Right cardiac atrium (tissue), 5 donors: ENCODE measurements at regions not wholly inside any gene's neighbourhood (a gene's known extent, or its start where the extent isn't known, plus 50 kb on each side); places are given as distances from the start of the nearest gene placed in this dataset.
"Not testable (repeated sequence)": the region's sequence is repeated elsewhere in the genome, so short reads cannot be mapped to it uniquely, and the experiment has no call there.

Source experiments
- ATAC-seq, 2 donors: fragments of 200-7000 bp; cut with Tn5 transposase; one replicate each; pipeline versions ENCODE4 v1.8.0 to v1.9.1; 2020; ENCODE audit warnings: moderate library complexity in 2 of 2, mild to moderate bottlenecking in 1 of 2
- DNase-seq, 3 donors: peaks; one replicate each; pipeline ENCODE4 v3.0.0-alpha.2; 2020
- H3K27ac ChIP-seq: one replicate; pipeline ENCODE4 v1.5.1; 2013; ENCODE audit warnings: mild to moderate bottlenecking, low read length, control low read depth, moderate library complexity
- H3K27me3 ChIP-seq: one replicate; pipeline ENCODE4 v1.6.1; 2013; ENCODE audit not compliant: control insufficient read depth, insufficient read depth
- H3K4me1 ChIP-seq: one replicate; pipeline ENCODE4 v1.6.1; 2013; ENCODE audit warnings: low read length; ENCODE audit not compliant: control insufficient read depth, insufficient read depth
- H3K4me3 ChIP-seq: one replicate; pipeline ENCODE4 v1.5.1; 2013; ENCODE audit warnings: low read length, control low read depth
- H3K9me3 ChIP-seq: one replicate; pipeline ENCODE4 v1.6.1; 2013; ENCODE audit warnings: low read length; ENCODE audit not compliant: control insufficient read depth
- WGBS: extraction: QIAGEN DNeasy Blood & Tissue Kit; methylation state at CpG from one replicate; pipeline ENCODE4 v1.1.7; 2013; 5-methylcytosine and 5-hydroxymethylcytosine counted together
- intact Hi-C, 4 donors: fragments of 100-400 bp; cut with DNase I; formaldehyde crosslinking; loops; one replicate each; pipeline versions ENCODE4 v1.11.0 to v1.14.0; 2022 to 2023
- donor health status: healthy with polysubstance abuse.
- donor health status: DM: no; HTN: yes; CAD: no.
- donor health status: DM: no; HTN: no; CAD: no.
- donor health status: DM: no; HTN: yes; CAD: no; lungs with severe emphysema.
- donor health status: DM: yes; HTN: yes; CAD: no.

GRCh38 chr3:187858041-187858440 is 112.8 kb upstream of the BCL6 start:
- Histone ChIP-seq H3K27ac (peak overlapping the region; percentile 62), H3K4me1 (peaks cover 1% of the 10 kb centered on the region), H3K9me3 (no peaks in the 10 kb centered on the region), H3K27me3 (no peaks in the 10 kb centered on the region), H3K4me3 (no peak overlapping the region)
- DNase-seq (peak in 2 of 3 donors; percentile 30 to 65), ATAC-seq (peak; percentile 77 to 85)
- 45% methylated on average over 5 of the region's 5 CpGs for WGBS
- intact Hi-C loops: no loop called here

GRCh38 chr3:187858711-187859110 is 113.4 kb upstream of the BCL6 start:
- WGBS: 93% methylated on average over 2 of the region's 2 CpGs
- ATAC-seq: no peak

GRCh38 chr3:187862701-187863277 is 117.5 kb upstream of the BCL6 start:
- H3K9me3 ChIP-seq, H3K4me3 ChIP-seq, intact Hi-C loops, H3K27ac ChIP-seq, H3K4me1 ChIP-seq, ATAC-seq, DNase-seq, H3K27me3 ChIP-seq: not testable (repeated sequence)
- 42% methylated on average over 11 of the region's 22 CpGs for WGBS

More at GRCh38 chr3:187858711-187859110, 113.4 kb upstream of the BCL6 start:
- Histone ChIP-seq H3K27me3 (no peaks in the 10 kb centered on the region), H3K4me1 (peaks cover 1% of the 10 kb centered on the region), H3K4me3 (no peak overlapping the region), H3K27ac (peak overlapping the region; percentile 20), H3K9me3 (no peaks in the 10 kb centered on the region)
- DNase-seq: no peak
- intact Hi-C loops: no loop called here

DNA sequence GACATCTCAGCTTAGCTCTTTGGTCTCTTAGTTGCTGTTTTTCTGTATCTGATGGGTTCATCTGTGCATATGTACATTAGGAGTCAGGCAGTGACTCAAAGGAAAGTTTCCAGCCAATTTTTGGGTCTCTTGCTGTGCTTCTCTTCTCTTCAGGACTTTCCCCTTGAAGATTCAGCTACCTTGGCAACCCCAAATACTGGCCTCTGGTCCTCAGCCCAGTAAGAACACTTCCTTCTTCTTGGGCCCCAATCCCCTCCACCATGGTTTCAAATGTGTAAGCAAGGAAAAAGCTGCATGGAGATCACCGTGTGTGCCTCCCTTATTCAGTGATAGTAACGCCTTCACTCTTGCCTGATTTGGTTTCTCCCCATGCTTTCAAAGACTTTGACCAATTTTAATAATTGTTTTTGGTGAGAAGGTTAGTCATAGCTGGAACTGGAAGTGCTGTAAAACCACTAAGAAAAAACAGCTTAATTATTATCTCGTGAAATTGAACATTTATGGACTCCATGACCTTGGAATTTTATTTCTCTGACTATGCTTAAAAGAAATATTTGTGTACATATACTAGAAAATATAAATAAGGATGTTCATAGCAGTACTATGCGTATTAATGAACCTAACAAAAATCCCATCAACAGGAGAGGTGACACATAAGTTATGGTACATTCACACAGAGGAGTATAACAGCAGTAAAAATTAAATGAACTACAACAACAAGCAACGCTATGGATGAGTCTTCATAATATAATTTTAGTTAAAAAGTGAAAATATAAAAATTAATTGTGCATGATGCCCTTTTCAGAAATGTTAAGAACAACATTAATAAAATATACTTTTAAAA is 125.3 kb upstream of the BCL6 start:
- no peak for ATAC-seq
- Histone ChIP-seq H3K4me3 (no peak overlapping the region), H3K27me3 (no peaks in the 10 kb centered on the region), H3K4me1 (no peaks in the 10 kb centered on the region), H3K27ac (no peak overlapping the region), H3K9me3 (no peaks in the 10 kb centered on the region)
- intact Hi-C loops: no loop called here
- DNase-seq: no peak
- WGBS: 84% methylated on average over 5 of the region's 5 CpGs

GRCh38 chr3:187871204-187871591 is 125.9 kb upstream of the BCL6 start:
- no peak overlapping the region for H3K4me3 ChIP-seq
- ATAC-seq (no peak), DNase-seq (no peak)
- H3K4me1 ChIP-seq: no peaks in the 10 kb centered on the region
- no peak overlapping the region for H3K27ac ChIP-seq
- no peaks in the 10 kb centered on the region for H3K9me3 ChIP-seq
- intact Hi-C loops: no loop called here
- no peaks in the 10 kb centered on the region for H3K27me3 ChIP-seq

DNA sequence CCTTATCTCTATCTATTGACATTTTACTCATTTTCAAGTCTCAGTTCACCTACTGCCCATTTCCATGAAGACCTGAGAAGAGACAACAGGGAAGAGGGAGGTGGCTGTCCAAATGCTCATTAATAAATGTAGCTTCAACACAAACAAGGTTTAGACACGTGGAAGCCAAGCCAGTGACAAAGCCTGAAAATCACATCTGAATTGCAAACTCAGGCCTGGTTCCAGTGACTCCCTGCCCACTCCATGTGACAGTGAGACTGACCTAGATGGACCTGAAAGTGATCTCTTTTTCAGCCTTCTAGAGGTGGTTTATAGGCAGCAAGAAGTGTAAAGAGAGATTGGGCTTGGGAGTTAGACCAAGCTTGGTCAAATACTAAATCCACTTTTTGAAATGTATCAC is 126.6 kb upstream of the BCL6 start:
- no peak for DNase-seq
- H3K4me1 ChIP-seq: no peaks in the 10 kb centered on the region
- ATAC-seq: no peak
- WGBS: 79% methylated on average over 1 of the region's 1 CpG
- H3K27me3 ChIP-seq: no peaks in the 10 kb centered on the region
- intact Hi-C loops: no loop called here
- no peak overlapping the region for H3K27ac ChIP-seq
- no peaks in the 10 kb centered on the region for H3K9me3 ChIP-seq
- H3K4me3 ChIP-seq: no peak overlapping the region

- Histone ChIP-seq H3K4me3 (no peak overlapping the region), H3K27ac (no peak overlapping the region), H3K9me3 (no peaks in the 10 kb centered on the region), H3K4me1 (no peaks in the 10 kb centered on the region), H3K27me3 (no peaks in the 10 kb centered on the region)
- intact Hi-C loops: no loop called here
- 85% methylated on average over 1 of the region's 1 CpG for WGBS
- ATAC-seq (no peak), DNase-seq (no peak)
Measured at GRCh38 chr3:187873843-187874242, 128.6 kb upstream of the BCL6 start.

- 86% methylated on average over 4 of the region's 4 CpGs for WGBS
- no peak overlapping the region for H3K4me3 ChIP-seq
- no peaks in the 10 kb centered on the region for H3K4me1 ChIP-seq
- intact Hi-C loops: no loop called here
- H3K27ac ChIP-seq: no peak overlapping the region
- no peaks in the 10 kb centered on the region for H3K9me3 ChIP-seq
- DNase-seq: no peak
- ATAC-seq: no peak
- no peaks in the 10 kb centered on the region for H3K27me3 ChIP-seq
Measured at GRCh38 chr3:187875863-187876262, 130.6 kb upstream of the BCL6 start.

DNA sequence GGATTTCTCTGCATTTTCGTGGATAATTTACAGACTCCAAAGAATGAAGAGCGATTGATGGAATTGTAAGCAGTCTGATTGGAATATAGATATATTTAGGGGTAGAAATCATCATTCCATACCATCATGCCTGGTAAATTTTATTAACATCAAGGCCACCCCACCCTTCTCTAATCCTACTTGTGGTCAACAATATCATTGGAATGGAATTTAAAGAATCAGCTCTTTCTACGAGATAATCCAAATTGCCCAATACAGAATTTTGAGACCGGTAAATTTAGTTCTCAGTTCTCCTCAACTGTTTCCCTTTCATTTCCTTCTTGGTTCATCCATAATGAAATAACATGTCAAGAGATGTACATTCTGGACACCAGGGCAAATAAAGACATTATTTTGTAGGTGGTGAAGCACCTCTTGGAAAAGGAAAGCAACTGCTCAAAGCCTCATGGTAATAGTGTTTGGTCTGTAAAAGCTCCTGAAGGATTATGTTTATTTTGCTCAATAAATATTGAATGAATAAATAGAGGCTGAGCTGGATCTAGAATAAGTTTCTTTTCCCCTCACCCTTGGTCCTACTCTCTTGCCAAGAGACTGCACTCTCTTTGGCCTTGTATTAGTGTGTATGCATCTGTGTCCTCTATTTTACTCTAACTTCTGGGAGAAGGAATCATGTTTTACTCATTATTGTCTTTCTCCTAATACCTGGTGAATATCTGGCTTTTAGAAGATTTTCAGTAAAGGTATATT is 133.7 kb upstream of the BCL6 start:
- H3K27me3 ChIP-seq: no peaks in the 10 kb centered on the region
- no peak for DNase-seq
- no peak overlapping the region for H3K4me3 ChIP-seq
- H3K4me1 ChIP-seq: no peaks in the 10 kb centered on the region
- ATAC-seq: no peak
- H3K27ac ChIP-seq: no peak overlapping the region
- no peaks in the 10 kb centered on the region for H3K9me3 ChIP-seq
- intact Hi-C loops: no loop called here
- WGBS: 79% methylated on average over 4 of the region's 4 CpGs

DNA sequence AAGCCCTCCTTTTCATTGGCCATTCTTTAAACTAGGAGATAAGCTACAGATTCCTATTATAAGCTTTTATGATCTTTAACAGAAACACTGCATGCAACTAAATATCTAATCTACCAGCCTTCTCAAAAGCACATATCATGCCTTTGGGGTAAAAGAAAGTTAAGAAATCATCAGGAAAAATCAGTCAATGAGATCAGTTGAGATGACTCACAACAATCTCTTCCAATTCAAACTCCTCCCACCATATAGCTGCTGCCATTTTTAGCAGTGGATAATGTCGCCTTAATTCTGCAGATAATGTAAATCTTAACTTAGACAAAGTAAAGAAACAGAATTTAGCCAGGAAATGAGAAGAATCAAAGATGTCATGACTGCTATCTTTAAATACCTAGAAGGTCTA is 135.2 kb upstream of the BCL6 start:
- DNase-seq (no peak), ATAC-seq (no peak)
- Histone ChIP-seq H3K4me1 (no peaks in the 10 kb centered on the region), H3K27ac (no peak overlapping the region), H3K4me3 (no peak overlapping the region), H3K27me3 (no peaks in the 10 kb centered on the region), H3K9me3 (no peaks in the 10 kb centered on the region)
- intact Hi-C loops: no loop called here
- WGBS: 81% methylated on average over 1 of the region's 1 CpG

GRCh38 chr3:187880851-187881250 is 135.6 kb upstream of the BCL6 start:
- H3K4me3 ChIP-seq: no peak overlapping the region
- no peak for ATAC-seq
- H3K9me3 ChIP-seq: no peaks in the 10 kb centered on the region
- intact Hi-C loops: no loop called here
- no peaks in the 10 kb centered on the region for H3K27me3 ChIP-seq
- WGBS: 89% methylated on average over 1 of the region's 1 CpG
- no peak overlapping the region for H3K27ac ChIP-seq
- no peak for DNase-seq
- no peaks in the 10 kb centered on the region for H3K4me1 ChIP-seq
